ENCODE measurements at regions not wholly inside any gene's neighbourhood (a gene's known extent, or its start where the extent isn't known, plus 50 kb on each side); places are given as distances from the start of the nearest gene placed in this dataset.

DNA sequence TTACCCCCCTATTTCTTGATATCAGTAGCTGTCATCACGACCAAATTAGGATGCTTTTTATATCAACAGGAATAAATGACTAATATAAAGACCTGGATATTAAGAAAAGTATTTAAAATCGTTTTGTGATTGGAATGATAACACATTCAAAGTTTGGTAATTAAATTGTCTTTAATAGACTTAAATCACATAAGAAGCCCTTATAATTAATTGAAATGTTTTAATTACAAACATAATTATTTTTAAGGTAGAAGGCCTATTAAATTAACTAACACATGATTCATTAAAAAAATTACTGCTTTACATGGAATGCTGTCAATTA, 412.4 kb downstream of the FUT8 start:
- TF ChIP-seq, protein P1, sequence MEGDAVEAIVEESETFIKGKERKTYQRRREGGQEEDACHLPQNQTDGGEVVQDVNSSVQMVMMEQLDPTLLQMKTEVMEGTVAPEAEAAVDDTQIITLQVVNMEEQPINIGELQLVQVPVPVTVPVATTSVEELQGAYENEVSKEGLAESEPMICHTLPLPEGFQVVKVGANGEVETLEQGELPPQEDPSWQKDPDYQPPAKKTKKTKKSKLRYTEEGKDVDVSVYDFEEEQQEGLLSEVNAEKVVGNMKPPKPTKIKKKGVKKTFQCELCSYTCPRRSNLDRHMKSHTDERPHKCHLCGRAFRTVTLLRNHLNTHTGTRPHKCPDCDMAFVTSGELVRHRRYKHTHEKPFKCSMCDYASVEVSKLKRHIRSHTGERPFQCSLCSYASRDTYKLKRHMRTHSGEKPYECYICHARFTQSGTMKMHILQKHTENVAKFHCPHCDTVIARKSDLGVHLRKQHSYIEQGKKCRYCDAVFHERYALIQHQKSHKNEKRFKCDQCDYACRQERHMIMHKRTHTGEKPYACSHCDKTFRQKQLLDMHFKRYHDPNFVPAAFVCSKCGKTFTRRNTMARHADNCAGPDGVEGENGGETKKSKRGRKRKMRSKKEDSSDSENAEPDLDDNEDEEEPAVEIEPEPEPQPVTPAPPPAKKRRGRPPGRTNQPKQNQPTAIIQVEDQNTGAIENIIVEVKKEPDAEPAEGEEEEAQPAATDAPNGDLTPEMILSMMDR (IDR thresholded peaks at IDR 0.05), result no peak
- TF ChIP-seq POLR2A (IDR thresholded peaks at IDR 0.05), result no peak

Data from body of pancreas (tissue), 4 donors.